ENCODE measurements at regions not wholly inside any gene's neighbourhood (a gene's known extent, or its start where the extent isn't known, plus 50 kb on each side); places are given as distances from the start of the nearest gene placed in this dataset.

DNA sequence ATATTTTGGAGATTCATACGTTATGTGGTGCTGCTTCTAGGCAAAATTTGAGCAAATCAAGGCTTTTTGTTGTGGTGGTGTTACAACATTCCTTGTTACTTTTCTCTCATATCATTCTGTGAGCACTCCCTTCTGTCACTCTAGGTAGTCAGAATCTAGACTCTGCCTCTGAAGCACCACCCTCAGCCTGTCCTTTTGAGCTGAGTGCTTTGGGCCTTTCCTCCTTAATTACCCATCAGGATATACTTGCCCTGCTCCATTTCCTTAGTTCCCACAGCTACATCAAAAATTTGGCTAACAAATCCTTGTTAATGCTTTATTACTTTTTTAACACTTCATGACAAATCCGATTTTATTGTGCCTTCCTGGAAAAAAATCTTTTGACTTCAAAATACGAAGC, 289.6 kb downstream of the CALCRL start:
- H3K4me3 ChIP-seq (ENCODE audit: insufficient read length, low read depth), result no peak overlapping the region
- H3K9ac ChIP-seq (ENCODE audit: insufficient read length, low read depth), result no peak overlapping the region
- TF ChIP-seq YY1 (IDR thresholded peaks at IDR 0.05; ENCODE audit: insufficient read depth, insufficient read length) (no peak), ZNF274 (IDR thresholded peaks at IDR 0.05; ENCODE audit: low read depth, low read length) (no peak)
- H3K27me3 ChIP-seq (ENCODE audit: insufficient read depth, insufficient read length), result no peaks in the 10 kb centered on the region
- no peaks in the 10 kb centered on the region for H3K36me3 ChIP-seq (ENCODE audit: insufficient read depth, insufficient read length, low read length)
- DNase-seq (ENCODE audit: low read depth, low spot score), result no peak
- peaks cover 14% of the 10 kb centered on the region for H3K9me3 ChIP-seq (ENCODE audit: insufficient read depth, low read length)
- no peaks in the 10 kb centered on the region for H3K4me1 ChIP-seq (ENCODE audit: insufficient read depth, insufficient read length)

DNA sequence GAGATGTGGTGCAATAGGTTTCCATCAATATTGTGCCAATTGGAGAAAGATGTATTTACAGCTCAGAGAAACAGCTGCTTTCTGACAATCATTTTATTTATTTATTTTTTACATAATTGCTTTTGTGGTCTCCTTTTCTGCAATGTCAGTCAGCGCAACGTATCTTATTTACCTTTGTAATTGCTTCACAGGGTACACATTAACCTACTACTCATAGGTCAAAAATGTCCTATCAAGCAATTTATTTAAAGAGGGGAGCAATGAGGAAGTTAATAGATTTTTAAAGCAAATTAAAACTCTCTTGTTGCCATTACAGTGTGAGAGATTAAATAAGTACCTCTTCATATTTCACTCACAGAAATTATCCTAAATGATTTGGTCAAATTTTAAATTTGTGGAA, 291.0 kb downstream of the CALCRL start:
- Histone ChIP-seq H3K36me3 (ENCODE audit: insufficient read depth, insufficient read length, low read length) (no peaks in the 10 kb centered on the region), H3K4me3 (ENCODE audit: insufficient read length, low read depth) (no peak overlapping the region), H3K27me3 (ENCODE audit: insufficient read depth, insufficient read length) (no peaks in the 10 kb centered on the region), H3K9me3 (ENCODE audit: insufficient read depth, low read length) (peaks cover 14% of the 10 kb centered on the region), H3K9ac (ENCODE audit: insufficient read length, low read depth) (no peak overlapping the region), H3K4me1 (ENCODE audit: insufficient read depth, insufficient read length) (no peaks in the 10 kb centered on the region)
- TF ChIP-seq ZNF274 (IDR thresholded peaks at IDR 0.05; ENCODE audit: low read depth, low read length) (no peak), YY1 (IDR thresholded peaks at IDR 0.05; ENCODE audit: insufficient read depth, insufficient read length) (no peak)
- no peak for DNase-seq (ENCODE audit: low read depth, low spot score)

DNA sequence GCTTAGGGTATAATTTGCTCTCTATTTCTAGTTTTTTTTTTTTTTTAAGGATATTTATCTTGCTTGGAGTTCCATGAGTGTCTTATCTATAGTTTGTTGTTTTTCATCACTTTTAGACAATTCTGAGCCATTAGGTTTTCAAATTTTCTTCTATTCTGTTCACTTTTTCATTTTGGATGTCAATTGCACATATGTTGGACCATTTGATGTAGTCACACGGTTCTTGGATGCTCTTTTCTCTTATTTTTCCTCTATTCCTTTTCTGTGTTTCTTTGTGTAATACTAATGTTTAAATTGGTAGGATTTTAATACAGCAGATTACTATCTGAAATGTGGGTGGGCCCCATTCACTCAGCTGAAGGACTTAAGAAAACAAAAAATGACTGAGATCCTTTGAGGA, 292.6 kb downstream of the CALCRL start:
- H3K9ac ChIP-seq (ENCODE audit: insufficient read length, low read depth), result no peak overlapping the region
- peaks cover 14% of the 10 kb centered on the region for H3K9me3 ChIP-seq (ENCODE audit: insufficient read depth, low read length)
- DNase-seq (ENCODE audit: low read depth, low spot score), result no peak
- no peaks in the 10 kb centered on the region for H3K27me3 ChIP-seq (ENCODE audit: insufficient read depth, insufficient read length)
- H3K4me3 ChIP-seq (ENCODE audit: insufficient read length, low read depth), result no peak overlapping the region
- H3K36me3 ChIP-seq (ENCODE audit: insufficient read depth, insufficient read length, low read length), result no peaks in the 10 kb centered on the region
- no peak for TF ChIP-seq YY1 (IDR thresholded peaks at IDR 0.05; ENCODE audit: insufficient read depth, insufficient read length)
- no peak for TF ChIP-seq SUZ12 (IDR thresholded peaks at IDR 0.05; ENCODE audit: extremely low read depth, insufficient read depth, insufficient read length)
- TF ChIP-seq ZNF274 (IDR thresholded peaks at IDR 0.05; ENCODE audit: low read depth, low read length), result no peak
- no peaks in the 10 kb centered on the region for H3K4me1 ChIP-seq (ENCODE audit: insufficient read depth, insufficient read length)

DNA sequence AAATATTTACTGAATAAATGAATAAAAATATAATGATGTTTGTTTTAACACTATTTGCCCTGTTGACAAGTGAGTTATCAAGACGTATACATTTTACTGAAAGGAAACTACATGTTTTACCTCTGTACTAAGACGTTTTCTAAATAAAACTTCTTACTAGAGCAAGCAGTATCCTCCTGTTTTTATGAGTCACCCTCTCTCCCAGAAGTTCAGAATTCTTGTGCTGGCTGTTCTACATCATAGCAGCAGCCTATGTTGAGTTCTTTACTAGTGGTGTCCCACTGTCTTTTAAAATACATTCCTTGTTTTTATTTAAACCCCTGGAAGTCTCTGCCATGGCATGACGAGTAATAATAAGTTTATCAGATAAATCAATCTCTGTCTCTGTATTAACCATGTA, 297.4 kb downstream of the CALCRL start:
- TF ChIP-seq YY1 (IDR thresholded peaks at IDR 0.05; ENCODE audit: insufficient read depth, insufficient read length), result no peak
- TF ChIP-seq SUZ12 (IDR thresholded peaks at IDR 0.05; ENCODE audit: extremely low read depth, insufficient read depth, insufficient read length), result no peak
- no peak for TF ChIP-seq ZNF274 (IDR thresholded peaks at IDR 0.05; ENCODE audit: low read depth, low read length)
- Histone ChIP-seq H3K27me3 (ENCODE audit: insufficient read depth, insufficient read length) (no peaks in the 10 kb centered on the region), H3K36me3 (ENCODE audit: insufficient read depth, insufficient read length, low read length) (no peaks in the 10 kb centered on the region), H3K9ac (ENCODE audit: insufficient read length, low read depth) (no peak overlapping the region), H3K4me1 (ENCODE audit: insufficient read depth, insufficient read length) (no peaks in the 10 kb centered on the region), H3K9me3 (ENCODE audit: insufficient read depth, low read length) (peaks cover 9% of the 10 kb centered on the region), H3K4me3 (ENCODE audit: insufficient read length, low read depth) (no peak overlapping the region)
- no peak for DNase-seq (ENCODE audit: low read depth, low spot score)

DNA sequence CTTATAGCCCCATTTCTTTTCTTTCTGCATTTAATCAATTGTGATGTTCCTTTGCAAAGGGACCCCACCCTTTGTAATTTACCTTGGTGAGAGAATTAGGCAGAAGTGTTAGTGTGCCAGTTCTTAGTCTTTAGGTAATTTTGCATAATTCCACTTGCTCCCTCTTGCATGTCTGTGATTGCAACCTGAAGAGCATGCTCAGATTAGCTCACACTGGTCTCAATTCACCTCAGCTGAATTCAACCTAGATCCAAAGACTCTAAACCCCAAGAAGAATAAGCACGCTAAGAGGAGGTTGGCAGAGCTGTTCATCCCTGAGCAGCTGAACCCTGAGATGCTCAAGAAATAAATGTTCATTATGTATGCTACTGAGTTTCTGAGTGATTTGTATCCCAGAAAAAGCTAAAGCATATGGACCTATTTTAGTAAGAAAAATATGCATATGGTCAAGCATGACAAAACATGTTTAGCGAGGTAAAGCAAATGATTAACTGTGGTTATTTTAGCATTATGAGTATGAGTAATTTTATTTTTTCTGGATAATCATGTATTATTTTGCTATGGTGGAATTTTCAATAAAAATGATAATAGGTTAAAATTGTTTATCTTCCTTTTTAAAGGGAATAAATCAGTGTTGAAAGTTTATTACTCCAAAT, 299.2 kb upstream of the ZSWIM2 start:
- Histone ChIP-seq H3K9ac (ENCODE audit: insufficient read length, low read depth) (no peak overlapping the region), H3K4me1 (ENCODE audit: insufficient read depth, insufficient read length) (no peaks in the 10 kb centered on the region), H3K4me3 (ENCODE audit: insufficient read length, low read depth) (no peak overlapping the region), H3K9me3 (ENCODE audit: insufficient read depth, low read length) (no peaks in the 10 kb centered on the region), H3K36me3 (ENCODE audit: insufficient read depth, insufficient read length, low read length) (no peaks in the 10 kb centered on the region), H3K27me3 (ENCODE audit: insufficient read depth, insufficient read length) (no peaks in the 10 kb centered on the region)
- DNase-seq (ENCODE audit: low read depth, low spot score), result no peak
- TF ChIP-seq YY1 (IDR thresholded peaks at IDR 0.05; ENCODE audit: insufficient read depth, insufficient read length), result no peak
- TF ChIP-seq SUZ12 (IDR thresholded peaks at IDR 0.05; ENCODE audit: extremely low read depth, insufficient read depth, insufficient read length), result no peak
- TF ChIP-seq ZNF274 (IDR thresholded peaks at IDR 0.05; ENCODE audit: low read depth, low read length), result no peak

DNA sequence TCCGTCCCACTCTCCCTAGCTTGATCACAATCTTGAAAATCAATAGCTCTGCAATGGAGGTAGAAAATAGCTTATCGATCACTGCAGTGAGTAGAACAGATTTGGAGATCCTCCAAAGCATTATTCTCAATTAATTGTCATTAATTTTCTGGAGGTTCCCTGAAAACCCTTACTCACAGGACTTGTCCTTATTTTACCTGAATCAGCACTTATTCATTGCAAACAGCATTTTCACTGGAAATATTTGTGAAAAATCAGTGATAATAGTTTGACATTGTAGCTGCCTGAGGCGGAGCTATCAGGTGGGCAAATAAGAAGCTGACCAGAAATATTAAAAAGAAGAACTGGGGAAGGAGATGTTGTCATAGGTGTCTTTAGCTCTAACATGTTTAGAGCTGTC, 294.6 kb upstream of the ZSWIM2 start:
- peaks cover 7% of the 10 kb centered on the region; the same call in 1 of the 2 replicates for H3K9me3 ChIP-seq (ENCODE audit: insufficient read depth, low read length)
- no peak overlapping the region for H3K9ac ChIP-seq (ENCODE audit: insufficient read length, low read depth)
- no peak for DNase-seq (ENCODE audit: low read depth, low spot score)
- no peak overlapping the region for H3K4me3 ChIP-seq (ENCODE audit: insufficient read length, low read depth)
- no peaks in the 10 kb centered on the region for H3K27me3 ChIP-seq (ENCODE audit: insufficient read depth, insufficient read length)
- H3K4me1 ChIP-seq (ENCODE audit: insufficient read depth, insufficient read length), result no peaks in the 10 kb centered on the region
- H3K36me3 ChIP-seq (ENCODE audit: insufficient read depth, insufficient read length, low read length), result no peaks in the 10 kb centered on the region
- no peak for TF ChIP-seq ZNF274 (IDR thresholded peaks at IDR 0.05; ENCODE audit: low read depth, low read length)
- no peak for TF ChIP-seq YY1 (IDR thresholded peaks at IDR 0.05; ENCODE audit: insufficient read depth, insufficient read length)
- no peak for TF ChIP-seq SUZ12 (IDR thresholded peaks at IDR 0.05; ENCODE audit: extremely low read depth, insufficient read depth, insufficient read length)

DNA sequence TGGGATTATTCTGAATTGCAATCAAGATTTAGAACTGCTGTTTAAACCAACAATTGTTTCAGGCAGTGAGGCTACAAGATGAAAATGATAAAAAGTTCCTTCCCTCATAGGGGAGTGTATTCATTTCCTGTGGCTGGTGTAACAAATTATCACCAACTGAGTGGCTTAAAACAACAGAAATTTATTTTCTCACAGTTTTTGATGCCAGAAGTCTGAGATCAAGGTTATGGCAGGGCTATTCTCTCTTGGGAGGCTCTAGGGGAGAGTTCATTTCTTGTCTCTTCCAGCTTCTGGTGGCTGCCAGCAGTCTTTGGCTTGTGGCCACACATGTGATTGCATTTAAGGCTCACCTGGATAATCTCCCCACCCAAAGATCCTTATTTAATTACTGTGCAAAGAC, 290.5 kb upstream of the ZSWIM2 start:
- Histone ChIP-seq H3K9me3 (ENCODE audit: insufficient read depth, low read length) (peaks cover 7% of the 10 kb centered on the region; the same call in 1 of the 2 replicates), H3K4me1 (ENCODE audit: insufficient read depth, insufficient read length) (no peaks in the 10 kb centered on the region), H3K27me3 (ENCODE audit: insufficient read depth, insufficient read length) (no peaks in the 10 kb centered on the region), H3K9ac (ENCODE audit: insufficient read length, low read depth) (no peak overlapping the region), H3K4me3 (ENCODE audit: insufficient read length, low read depth) (no peak overlapping the region), H3K36me3 (ENCODE audit: insufficient read depth, insufficient read length, low read length) (no peaks in the 10 kb centered on the region)
- no peak for DNase-seq (ENCODE audit: low read depth, low spot score)
- no peak for TF ChIP-seq SUZ12 (IDR thresholded peaks at IDR 0.05; ENCODE audit: extremely low read depth, insufficient read depth, insufficient read length)
- no peak for TF ChIP-seq YY1 (IDR thresholded peaks at IDR 0.05; ENCODE audit: insufficient read depth, insufficient read length)
- TF ChIP-seq ZNF274 (IDR thresholded peaks at IDR 0.05; ENCODE audit: low read depth, low read length), result no peak

Measured in NT2/D1 (cell line).